ENCODE measurements at regions not wholly inside any gene's neighbourhood (a gene's known extent, or its start where the extent isn't known, plus 50 kb on each side); places are given as distances from the start of the nearest gene placed in this dataset.

DNA sequence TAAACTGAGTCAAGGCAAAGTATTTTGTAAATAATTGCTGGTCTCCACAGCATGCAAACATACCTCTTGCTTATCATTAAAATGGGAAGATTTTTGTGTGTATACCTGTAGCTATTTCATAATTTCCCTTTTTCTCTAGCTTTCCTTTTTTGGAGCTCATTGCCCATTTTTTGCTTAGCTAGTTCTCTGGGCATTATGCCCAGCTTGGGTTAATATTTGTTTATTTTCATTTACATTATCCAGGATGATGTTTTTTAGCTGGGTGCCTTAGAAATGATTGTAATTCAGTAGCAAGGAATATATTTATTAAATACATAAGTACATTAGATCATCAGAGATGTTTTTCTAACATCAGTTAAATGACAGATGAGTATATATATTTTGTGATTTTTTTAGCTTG lies 1271.7 kb upstream of the GBE1 start:
- TF ChIP-seq, protein P1, sequence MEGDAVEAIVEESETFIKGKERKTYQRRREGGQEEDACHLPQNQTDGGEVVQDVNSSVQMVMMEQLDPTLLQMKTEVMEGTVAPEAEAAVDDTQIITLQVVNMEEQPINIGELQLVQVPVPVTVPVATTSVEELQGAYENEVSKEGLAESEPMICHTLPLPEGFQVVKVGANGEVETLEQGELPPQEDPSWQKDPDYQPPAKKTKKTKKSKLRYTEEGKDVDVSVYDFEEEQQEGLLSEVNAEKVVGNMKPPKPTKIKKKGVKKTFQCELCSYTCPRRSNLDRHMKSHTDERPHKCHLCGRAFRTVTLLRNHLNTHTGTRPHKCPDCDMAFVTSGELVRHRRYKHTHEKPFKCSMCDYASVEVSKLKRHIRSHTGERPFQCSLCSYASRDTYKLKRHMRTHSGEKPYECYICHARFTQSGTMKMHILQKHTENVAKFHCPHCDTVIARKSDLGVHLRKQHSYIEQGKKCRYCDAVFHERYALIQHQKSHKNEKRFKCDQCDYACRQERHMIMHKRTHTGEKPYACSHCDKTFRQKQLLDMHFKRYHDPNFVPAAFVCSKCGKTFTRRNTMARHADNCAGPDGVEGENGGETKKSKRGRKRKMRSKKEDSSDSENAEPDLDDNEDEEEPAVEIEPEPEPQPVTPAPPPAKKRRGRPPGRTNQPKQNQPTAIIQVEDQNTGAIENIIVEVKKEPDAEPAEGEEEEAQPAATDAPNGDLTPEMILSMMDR (IDR thresholded peaks at IDR 0.05): no peak
- TF ChIP-seq POLR2A (IDR thresholded peaks at IDR 0.05): no peak
